CD14-positive monocyte (primary cell): ENCODE measurements at regions not wholly inside any gene's neighbourhood (a gene's known extent, or its start where the extent isn't known, plus 50 kb on each side); places are given as distances from the start of the nearest gene placed in this dataset.

Source experiments
- DNase-seq, 3 donors: peaks; one replicate each; pipeline ENCODE4 v3.0.0-alpha.2; 2011 to 2022
- H2AFZ ChIP-seq: 2 replicates; pipeline ENCODE4 v1.6.0; 2012; ENCODE audit warnings: mild to moderate bottlenecking, low read depth, low read length, inconsistent platforms; ENCODE audit not compliant: insufficient read depth, poor library complexity, severe bottlenecking
- H3K27ac ChIP-seq, 2 donors: 1 replicate in 1 of 2; 2 replicates in 1 of 2; pipeline ENCODE4 v1.5.1; 2012 to 2013; ENCODE audit warnings: low read length in 2 of 2, control low read depth in 1 of 2, inconsistent platforms in 1 of 2, low read depth in 1 of 2, mild to moderate bottlenecking in 1 of 2
- H3K27me3 ChIP-seq, 2 donors: one replicate each; pipeline versions ENCODE4 v1.6.0 to v1.6.1; 2011 to 2013; ENCODE audit warnings: low read length in 2 of 2; ENCODE audit not compliant: control insufficient read depth in 2 of 2, insufficient read depth in 2 of 2
- H3K36me3 ChIP-seq, 2 donors: replicated peaks in 1 of 2; 1 replicate in 1 of 2; 2 replicates in 1 of 2; pipeline versions ENCODE4 v1.5.1 to v1.6.1; 2012 to 2013; ENCODE audit warnings: low read length in 2 of 2, control low read depth in 1 of 2, inconsistent platforms in 1 of 2, mild to moderate bottlenecking in 1 of 2; ENCODE audit not compliant: insufficient read depth in 2 of 2, control insufficient read depth in 1 of 2
- H3K4me1 ChIP-seq, 2 donors: 1 replicate in 1 of 2; 2 replicates in 1 of 2; pipeline versions ENCODE4 v1.5.1 to v1.6.1; 2012 to 2013; ENCODE audit warnings: low read length in 2 of 2, control low read depth in 1 of 2, inconsistent platforms in 1 of 2, mild to moderate bottlenecking in 1 of 2, moderate library complexity in 1 of 2; ENCODE audit not compliant: insufficient read depth in 2 of 2, control insufficient read depth in 1 of 2
- H3K4me2 ChIP-seq: replicated peaks from 2 replicates; pipeline ENCODE3; 2012; ENCODE audit warnings: low read length, moderate library complexity, mild to moderate bottlenecking; ENCODE audit not compliant: poor library complexity, severe bottlenecking; ENCODE audit errors: extremely low read depth
- H3K4me3 ChIP-seq, 3 experiments: fragments of 200-600 bp in 1 of 3; sonication (generic) in 1 of 3; replicated peaks in 1 of 3; 1 replicate in 2 of 3; 2 replicates in 1 of 3; pipeline ENCODE4 v1.5.1; 2011 to 2013; ENCODE audit warnings: low read length in 3 of 3, mild to moderate bottlenecking in 3 of 3, control low read depth in 2 of 3, low read depth in 2 of 3, inconsistent platforms in 1 of 3, moderate library complexity in 1 of 3
- H3K79me2 ChIP-seq: 2 replicates; pipeline ENCODE4 v1.6.0; 2012; ENCODE audit warnings: mild to moderate bottlenecking, control low read depth, inconsistent platforms, low read length, moderate library complexity; ENCODE audit not compliant: insufficient read depth
- H3K9ac ChIP-seq: 2 replicates; pipeline ENCODE4 v1.6.0; 2017; ENCODE audit warnings: low read length, mild to moderate bottlenecking; ENCODE audit not compliant: insufficient read depth, poor library complexity, severe bottlenecking
- H3K9me3 ChIP-seq, 2 donors: replicated peaks in 1 of 2; 1 replicate in 1 of 2; 2 replicates in 1 of 2; pipeline versions ENCODE4 v1.5.1 to v1.6.1; 2012 to 2013; ENCODE audit warnings: low read length in 2 of 2, control low read depth in 1 of 2; ENCODE audit not compliant: control insufficient read depth in 1 of 2, insufficient read depth in 1 of 2
- H4K20me1 ChIP-seq: 2 replicates; pipeline ENCODE4 v1.6.0; 2012; ENCODE audit warnings: mild to moderate bottlenecking, low read length, control low read depth, moderate library complexity; ENCODE audit not compliant: insufficient read depth
- H3K27ac Mint-ChIP-seq, 7 donors: one replicate each; pipeline ENCODE4 v1.8.0; 2020; ENCODE audit warnings: mild to moderate bottlenecking in 7 of 7, mixed read lengths in 7 of 7, moderate library complexity in 6 of 7, inconsistent platforms in 2 of 7
- H3K27me3 Mint-ChIP-seq, 3 donors: one replicate each; pipeline ENCODE4 v1.8.0; 2021 to 2022; ENCODE audit warnings: low read depth in 3 of 3, mild to moderate bottlenecking in 3 of 3, mixed read lengths in 3 of 3, moderate library complexity in 3 of 3, inconsistent platforms in 1 of 3
- H3K36me3 Mint-ChIP-seq, 2 donors: one replicate each; pipeline ENCODE4 v1.8.0; 2020; ENCODE audit warnings: mixed read lengths in 2 of 2, inconsistent platforms in 1 of 2, mild to moderate bottlenecking in 1 of 2
- H3K4me1 Mint-ChIP-seq: one replicate; pipeline ENCODE4 v1.8.0; 2020; ENCODE audit warnings: mild to moderate bottlenecking, mixed read lengths
- H3K4me3 Mint-ChIP-seq, 2 donors: one replicate each; pipeline ENCODE4 v1.8.0; 2020; ENCODE audit warnings: mild to moderate bottlenecking in 2 of 2, mixed read lengths in 2 of 2, moderate library complexity in 1 of 2
- H3K9me3 Mint-ChIP-seq, 7 donors: one replicate each; pipeline ENCODE4 v1.8.0; 2020 to 2022; ENCODE audit warnings: mixed read lengths in 7 of 7, mild to moderate bottlenecking in 6 of 7, moderate library complexity in 6 of 7, inconsistent platforms in 2 of 7
- CTCF ChIP-seq: fragments of 200-600 bp; IDR thresholded peaks from one replicate; pipeline ENCODE4 v1.8.0; 2022; ENCODE audit warnings: antibody characterized with exemption, mild to moderate bottlenecking
- WGBS: methylation state at CpG from one replicate; pipeline ENCODE4 v1.1.5; 2013; ENCODE audit warnings: missing lambda C conversion rate; ENCODE audit not compliant: insufficient coverage; 5-methylcytosine and 5-hydroxymethylcytosine counted together
- intact Hi-C, 2 donors: fragments of 100-400 bp; cut with micrococcal nuclease; formaldehyde crosslinking; loops; one replicate each; pipeline versions ENCODE4 v1.15.0 to v1.15.1; 2023

- no peak overlapping the region for H3K4me3 ChIP-seq
- Mint-ChIP-seq H3K9me3 (peaks cover 0 to 3% (median 0%) of the 10 kb centered on the region in 7 donors), H3K36me3 (no peaks in the 10 kb centered on the region), H3K27ac (no peak overlapping the region), H3K27me3 (peaks cover 1 to 15% (median 11%) of the 10 kb centered on the region in 3 donors), H3K4me1 (no peaks in the 10 kb centered on the region), H3K4me3 (no peak overlapping the region)
- no peaks in the 10 kb centered on the region for H3K36me3 ChIP-seq
- H3K79me2 ChIP-seq: no peaks in the 10 kb centered on the region
- no peaks in the 10 kb centered on the region for H4K20me1 ChIP-seq
- H2AFZ ChIP-seq: no peak overlapping the region
- no peak for TF ChIP-seq CTCF
- intact Hi-C loops: no loop called here
- H3K27ac ChIP-seq: no peak overlapping the region
- no CpG with 5 or more reads among the region's 2 CpGs for WGBS
- H3K27me3 ChIP-seq: peaks cover 0 to 4% of the 10 kb centered on the region in 2 donors
- no peak overlapping the region for H3K4me2 ChIP-seq
- DNase-seq: no peak
- no peaks in the 10 kb centered on the region for H3K9me3 ChIP-seq
- no peak overlapping the region for H3K9ac ChIP-seq
- H3K4me1 ChIP-seq: no peaks in the 10 kb centered on the region
These were observed 145.4 kb upstream of the MTAP start for GRCh38 chr9:21656776-21657674.

DNA sequence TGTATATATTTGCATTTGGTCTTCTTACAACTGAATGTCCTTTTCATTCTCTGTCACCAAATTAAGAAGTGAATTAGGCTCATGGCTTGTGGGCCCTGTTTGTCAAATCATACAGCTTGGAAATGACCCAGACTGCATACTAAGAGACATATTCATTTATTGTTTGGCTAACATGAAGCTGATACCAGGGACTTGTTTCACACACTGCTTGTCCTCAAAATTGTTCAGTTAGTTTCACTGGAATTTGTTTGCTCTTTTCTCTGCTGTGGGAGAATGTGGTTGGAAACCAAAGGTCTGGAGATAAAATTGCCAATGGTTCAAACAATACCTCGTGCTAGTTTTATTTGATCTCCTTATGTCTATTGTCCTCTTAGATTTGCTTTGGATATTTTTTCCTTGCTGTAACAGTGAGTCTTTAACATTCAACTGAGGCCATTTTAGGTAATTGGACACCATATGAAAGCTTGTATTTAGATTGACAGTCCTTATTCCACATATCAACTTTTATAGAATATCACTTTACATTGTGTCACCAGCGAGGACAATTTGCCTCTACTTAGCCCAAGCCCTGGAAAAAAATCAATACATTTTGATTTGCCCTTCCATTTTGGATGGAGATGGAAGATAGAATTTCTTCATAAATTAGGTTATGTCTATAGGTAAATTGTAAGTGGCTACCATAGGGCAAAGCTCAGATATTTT, 144.3 kb upstream of the MTAP start:
- Histone ChIP-seq H3K4me3 (no peak overlapping the region), H3K27me3 (peaks cover 0 to 4% of the 10 kb centered on the region in 2 donors), H3K36me3 (no peaks in the 10 kb centered on the region), H3K79me2 (no peaks in the 10 kb centered on the region), H2AFZ (no peak overlapping the region), H3K9me3 (no peaks in the 10 kb centered on the region), H4K20me1 (no peaks in the 10 kb centered on the region), H3K9ac (no peak overlapping the region), H3K4me1 (no peaks in the 10 kb centered on the region), H3K27ac (no peak overlapping the region), H3K4me2 (no peak overlapping the region)
- no peak overlapping the region for H3K27ac Mint-ChIP-seq
- no peaks in the 10 kb centered on the region for H3K4me1 Mint-ChIP-seq
- WGBS: no CpG with 5 or more reads among the region's 2 CpGs
- no peak for TF ChIP-seq CTCF
- DNase-seq: no peak
- intact Hi-C loops: no loop called here
- H3K9me3 Mint-ChIP-seq: peaks cover 0 to 3% (median 0%) of the 10 kb centered on the region in 7 donors
- no peaks in the 10 kb centered on the region for H3K36me3 Mint-ChIP-seq
- H3K27me3 Mint-ChIP-seq: peaks cover 1 to 15% (median 10%) of the 10 kb centered on the region in 3 donors
- H3K4me3 Mint-ChIP-seq: no peak overlapping the region
